ENCODE measurements at regions not wholly inside any gene's neighbourhood (a gene's known extent, or its start where the extent isn't known, plus 50 kb on each side); places are given as distances from the start of the nearest gene placed in this dataset.
"Not testable (repeated sequence)": the region's sequence is repeated elsewhere in the genome, so short reads cannot be mapped to it uniquely, and the experiment has no call there.

GRCh38 chr1:74964508-74965102 is 169.6 kb upstream of the LHX8 start:
- no peak overlapping the region for H3K4me3 ChIP-seq (ENCODE audit: low read depth, low read length)
- TF ChIP-seq CTCF (IDR thresholded peaks at IDR 0.05; ENCODE audit: low read depth, low read length), result no peak

DNA sequence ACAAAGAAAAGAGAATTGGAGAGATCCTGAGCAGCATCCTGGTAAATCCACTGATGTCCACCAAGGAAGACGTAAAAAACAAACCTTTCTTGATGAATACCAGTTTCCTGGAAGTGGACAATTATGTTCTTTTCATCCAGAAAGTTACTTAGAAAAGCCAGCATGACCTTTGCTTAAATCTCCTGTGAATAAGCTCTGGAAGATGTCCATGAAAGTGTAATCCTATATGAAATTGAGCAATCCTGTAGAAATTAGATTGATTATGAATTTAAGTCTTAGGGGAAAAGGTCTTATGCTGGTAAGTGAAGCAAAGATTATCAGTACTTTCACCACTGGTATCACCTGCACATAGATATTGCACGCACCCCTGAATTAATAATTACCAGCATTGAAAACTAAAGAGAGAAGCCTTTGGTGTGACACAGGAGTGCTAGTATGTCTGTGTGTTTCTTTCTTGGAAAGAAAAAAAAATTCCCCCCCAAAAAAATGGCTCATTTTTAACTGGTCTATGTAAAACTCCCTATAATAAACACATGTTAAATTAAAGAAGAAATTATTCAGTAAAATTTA is 164.5 kb upstream of the LHX8 start:
- TF ChIP-seq CTCF (IDR thresholded peaks at IDR 0.05; ENCODE audit: low read depth, low read length), result no peak
- H3K4me3 ChIP-seq (ENCODE audit: low read depth, low read length), result no peak overlapping the region

DNA sequence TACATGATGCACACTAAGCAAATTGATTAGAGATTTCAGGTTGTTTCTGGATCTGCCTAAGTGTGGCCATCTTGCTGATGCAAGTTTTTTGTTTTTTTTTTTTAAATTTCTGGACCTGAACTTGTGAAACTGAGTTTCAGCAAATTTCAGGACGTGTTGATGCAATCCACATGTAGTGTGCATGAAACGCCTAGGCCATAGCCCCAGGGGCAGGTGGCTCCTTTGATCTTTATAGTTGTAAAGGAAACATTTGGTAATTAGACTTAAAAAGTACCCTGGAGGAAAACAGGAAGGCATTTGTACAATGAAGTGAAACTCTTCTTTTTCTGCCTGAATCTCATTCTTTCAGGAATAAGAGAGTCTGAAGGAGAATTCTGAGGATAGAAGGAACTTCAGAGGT is 162.2 kb upstream of the LHX8 start:
- no peak for TF ChIP-seq CTCF (IDR thresholded peaks at IDR 0.05; ENCODE audit: low read depth, low read length)
- no peak overlapping the region for H3K4me3 ChIP-seq (ENCODE audit: low read depth, low read length)

DNA sequence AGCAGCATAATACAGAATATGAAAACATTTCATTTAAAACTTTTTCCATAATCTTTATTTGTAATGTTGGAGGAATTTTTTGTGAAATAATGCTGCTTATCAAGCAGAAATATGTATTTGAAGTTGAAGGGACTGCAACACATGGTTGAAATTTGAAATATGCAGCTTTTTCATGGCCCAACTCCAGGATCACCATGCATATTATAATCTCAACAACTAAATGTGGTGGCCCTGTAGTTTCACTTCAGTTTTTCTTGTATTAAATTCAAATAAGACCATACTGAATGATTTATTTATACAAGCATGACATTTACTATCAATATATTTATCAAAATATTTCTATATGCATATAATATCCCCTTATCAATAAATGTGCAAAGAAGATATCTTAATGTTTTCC is 157.7 kb upstream of the LHX8 start:
- no peak overlapping the region for H3K4me3 ChIP-seq (ENCODE audit: low read depth, low read length)
- no peak for TF ChIP-seq CTCF (IDR thresholded peaks at IDR 0.05; ENCODE audit: low read depth, low read length)

GRCh38 chr1:74992448-74992847 is 141.7 kb upstream of the LHX8 start:
- H3K4me3 ChIP-seq (ENCODE audit: low read depth, low read length), result not testable (repeated sequence)

DNA sequence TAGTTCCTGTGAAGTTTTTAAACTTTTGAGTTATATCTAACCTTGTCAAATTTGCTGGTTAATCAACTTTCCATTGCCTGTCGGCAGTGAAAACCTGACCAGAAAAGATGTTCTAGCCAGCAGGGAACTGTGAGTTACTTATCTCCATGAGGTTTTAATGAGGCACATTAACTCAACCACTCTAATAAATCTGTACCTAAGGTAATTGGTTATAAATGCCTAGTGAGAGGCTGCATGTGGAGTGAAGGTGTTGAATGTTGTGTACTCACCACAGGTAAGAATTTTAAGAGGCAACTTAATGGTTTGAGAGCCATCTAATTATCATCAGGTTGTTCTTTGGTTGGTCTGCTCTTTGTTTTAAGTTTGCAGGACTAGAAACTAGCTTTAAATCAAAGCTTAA is 138.4 kb upstream of the LHX8 start:
- no peak for TF ChIP-seq CTCF (IDR thresholded peaks at IDR 0.05; ENCODE audit: low read depth, low read length)
- H3K4me3 ChIP-seq (ENCODE audit: low read depth, low read length), result no peak overlapping the region

DNA sequence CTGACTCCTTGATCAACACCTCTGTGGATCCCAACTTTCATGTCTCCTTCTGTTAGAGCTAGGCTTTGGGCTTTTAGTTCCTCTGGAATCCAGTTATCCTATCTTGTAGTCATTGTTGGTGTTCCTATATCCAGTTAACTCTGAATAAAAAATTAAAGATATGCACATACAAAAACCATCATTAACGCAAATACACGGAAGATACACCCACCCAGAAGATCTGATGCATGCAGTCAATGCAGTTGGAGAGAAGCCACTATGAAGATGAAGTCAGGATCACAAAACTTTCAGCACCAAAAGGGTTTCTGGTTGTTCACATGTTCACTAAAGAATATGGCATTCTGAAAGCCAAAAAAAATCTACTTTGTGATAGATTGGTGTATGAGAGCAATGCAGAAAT is 123.6 kb upstream of the LHX8 start:
- H3K4me3 ChIP-seq (ENCODE audit: low read depth, low read length), result no peak overlapping the region
- no peak for TF ChIP-seq CTCF (IDR thresholded peaks at IDR 0.05; ENCODE audit: low read depth, low read length)

DNA sequence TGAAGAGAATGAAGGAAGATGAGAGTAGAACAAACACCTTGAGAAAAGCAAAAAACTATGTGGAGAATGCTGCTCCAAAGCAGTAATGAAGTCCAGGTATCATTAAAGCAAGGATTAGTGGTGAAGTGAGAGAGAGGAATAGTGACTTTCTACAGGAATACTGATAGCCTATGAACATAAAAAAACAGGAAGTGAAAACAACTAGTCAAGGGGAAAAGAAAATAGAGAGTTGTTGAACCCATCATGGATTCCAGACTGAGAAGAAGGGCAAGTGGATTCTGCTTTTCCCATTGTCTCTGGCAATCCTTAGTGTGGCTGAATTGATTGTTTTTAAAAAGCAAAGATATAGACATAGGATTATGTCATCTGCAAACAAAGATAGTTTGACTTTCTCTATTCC is 119.9 kb upstream of the LHX8 start:
- no peak for TF ChIP-seq CTCF (IDR thresholded peaks at IDR 0.05; ENCODE audit: low read depth, low read length)
- H3K4me3 ChIP-seq (ENCODE audit: low read depth, low read length), result no peak overlapping the region
